IPS-18a (cell line): ENCODE measurements at regions not wholly inside any gene's neighbourhood (a gene's known extent, or its start where the extent isn't known, plus 50 kb on each side); places are given as distances from the start of the nearest gene placed in this dataset.
"Not testable (repeated sequence)": the region's sequence is repeated elsewhere in the genome, so short reads cannot be mapped to it uniquely, and the experiment has no call there.

Experiments used
- H3K27ac ChIP-seq: one replicate; pipeline ENCODE4 v1.5.1; 2013; ENCODE audit warnings: low read length
- H3K27me3 ChIP-seq: one replicate; pipeline ENCODE4 v1.6.1; 2013; ENCODE audit warnings: mild to moderate bottlenecking, low read length; ENCODE audit not compliant: control insufficient read depth, insufficient read depth
- H3K36me3 ChIP-seq: one replicate; pipeline ENCODE4 v1.6.1; 2013; ENCODE audit warnings: low read depth, low read length; ENCODE audit not compliant: control insufficient read depth
- H3K4me1 ChIP-seq: one replicate; pipeline ENCODE4 v1.6.1; 2013; ENCODE audit warnings: low read depth, low read length; ENCODE audit not compliant: control insufficient read depth
- H3K4me3 ChIP-seq: one replicate; pipeline ENCODE4 v1.5.1; 2013; ENCODE audit warnings: low read length
- H3K9ac ChIP-seq: one replicate; pipeline ENCODE4 v1.6.1; 2013; ENCODE audit warnings: mild to moderate bottlenecking, low read length, moderate library complexity
- H3K9me3 ChIP-seq: one replicate; pipeline ENCODE4 v1.6.1; 2013; ENCODE audit warnings: low read depth, low read length; ENCODE audit not compliant: control insufficient read depth

DNA sequence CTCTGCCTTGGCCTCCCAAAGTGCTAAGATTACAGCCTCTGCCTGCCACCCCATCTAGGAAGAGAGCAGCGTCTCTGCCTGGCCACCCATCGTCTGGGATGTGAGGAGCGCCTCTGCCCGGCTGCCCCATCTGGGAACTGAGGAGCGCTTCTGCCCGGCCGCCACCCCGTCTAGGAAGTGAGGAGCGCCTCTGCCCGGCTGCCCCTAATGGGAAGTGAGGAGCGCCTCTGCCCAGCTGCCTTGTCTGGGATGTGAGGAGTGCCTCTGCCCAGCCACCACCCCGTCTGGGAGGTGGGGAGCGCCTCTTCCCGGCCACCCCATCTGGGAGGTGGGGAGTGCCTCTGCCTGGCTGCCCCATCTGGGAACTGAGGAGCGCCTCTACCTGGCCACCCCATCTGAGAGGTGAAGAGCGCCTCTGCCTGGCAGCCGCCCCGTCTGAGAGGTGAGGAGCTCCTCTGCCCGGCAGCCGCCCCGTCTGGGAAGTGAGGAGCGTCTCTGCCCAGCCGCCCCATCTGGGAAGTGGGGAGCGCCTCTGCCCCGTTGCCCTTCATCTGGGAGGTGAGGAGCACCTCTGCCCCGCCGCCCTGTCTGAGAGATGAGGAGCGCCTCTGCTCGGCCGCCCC lies 481.0 kb upstream of the GNPDA2 start:
- H3K36me3 ChIP-seq, H3K9ac ChIP-seq, H3K4me3 ChIP-seq, H3K27ac ChIP-seq, H3K4me1 ChIP-seq, H3K27me3 ChIP-seq, H3K9me3 ChIP-seq: not testable (repeated sequence)

DNA sequence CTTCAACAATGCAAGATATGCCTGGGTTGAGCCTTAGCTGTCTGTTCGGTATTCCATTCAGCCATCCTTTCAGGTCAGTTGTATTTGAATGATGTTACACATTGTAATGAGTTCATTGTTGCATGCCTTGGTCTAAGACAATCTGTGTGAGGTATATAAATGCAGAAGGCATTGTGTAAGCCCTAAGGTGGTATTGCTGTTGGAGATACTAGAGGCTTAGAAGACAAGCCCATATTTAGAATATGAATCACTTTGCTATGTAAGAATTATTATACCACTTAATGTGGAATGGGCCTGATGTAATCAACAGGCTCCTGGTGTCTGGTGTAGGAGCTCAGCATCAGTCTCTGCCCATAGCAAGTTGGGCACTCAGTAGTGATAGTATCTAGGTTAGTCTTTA lies 473.4 kb upstream of the GNPDA2 start:
- H3K27me3 ChIP-seq, result no peaks in the 10 kb centered on the region
- no peak overlapping the region for H3K27ac ChIP-seq
- no peaks in the 10 kb centered on the region for H3K36me3 ChIP-seq
- no peaks in the 10 kb centered on the region for H3K4me1 ChIP-seq
- no peaks in the 10 kb centered on the region for H3K9me3 ChIP-seq
- H3K4me3 ChIP-seq, result no peak overlapping the region
- no peak overlapping the region for H3K9ac ChIP-seq

DNA sequence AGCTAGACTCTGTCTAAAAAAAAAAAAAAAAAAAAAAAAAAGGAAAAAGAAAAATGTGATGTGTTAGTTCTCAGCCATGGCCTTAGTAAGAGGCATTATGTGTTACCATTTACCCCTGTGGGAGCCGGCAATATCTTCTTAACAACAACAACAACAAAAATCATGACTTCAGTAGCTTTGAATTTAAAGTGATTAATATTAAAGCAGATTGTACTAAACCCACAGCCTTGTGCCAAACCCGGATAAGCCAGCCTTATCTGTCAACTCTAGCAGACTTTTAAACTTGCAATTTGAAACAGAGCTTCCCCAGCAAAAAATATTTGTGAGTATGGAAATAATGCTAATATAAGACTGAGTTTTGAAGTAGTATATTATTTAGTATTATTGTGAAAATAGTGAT lies 462.1 kb upstream of the GNPDA2 start:
- Histone ChIP-seq H3K9ac (no peak overlapping the region), H3K4me3 (no peak overlapping the region)

DNA sequence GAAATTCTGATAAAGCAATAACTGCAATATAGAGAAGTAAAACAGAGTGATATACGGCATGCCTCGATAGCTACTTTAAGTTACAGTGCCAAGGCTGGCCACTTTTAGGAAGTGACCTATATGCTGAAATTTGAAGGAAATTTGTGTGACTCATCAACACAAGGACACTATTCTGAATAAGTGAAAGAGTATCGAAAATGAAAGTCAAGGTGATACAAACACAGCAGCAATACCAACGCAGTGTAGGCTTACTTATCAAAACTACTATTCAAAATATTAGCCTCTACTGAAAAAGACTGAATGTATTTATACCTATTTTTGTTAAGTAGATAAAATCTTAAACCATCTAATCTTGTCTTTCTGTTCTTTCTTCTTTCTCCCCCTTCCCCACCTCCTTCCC lies 459.9 kb upstream of the GNPDA2 start:
- Histone ChIP-seq H3K9me3 (no peaks in the 10 kb centered on the region), H3K4me1 (no peaks in the 10 kb centered on the region), H3K9ac (no peak overlapping the region), H3K36me3 (no peaks in the 10 kb centered on the region), H3K27ac (no peak overlapping the region), H3K4me3 (no peak overlapping the region), H3K27me3 (no peaks in the 10 kb centered on the region)

More for the DNA sequence above, 462.1 kb upstream of the GNPDA2 start:
- Histone ChIP-seq H3K36me3 (no peaks in the 10 kb centered on the region), H3K27me3 (no peaks in the 10 kb centered on the region), H3K4me1 (no peaks in the 10 kb centered on the region), H3K9me3 (no peaks in the 10 kb centered on the region), H3K27ac (no peak overlapping the region)

DNA sequence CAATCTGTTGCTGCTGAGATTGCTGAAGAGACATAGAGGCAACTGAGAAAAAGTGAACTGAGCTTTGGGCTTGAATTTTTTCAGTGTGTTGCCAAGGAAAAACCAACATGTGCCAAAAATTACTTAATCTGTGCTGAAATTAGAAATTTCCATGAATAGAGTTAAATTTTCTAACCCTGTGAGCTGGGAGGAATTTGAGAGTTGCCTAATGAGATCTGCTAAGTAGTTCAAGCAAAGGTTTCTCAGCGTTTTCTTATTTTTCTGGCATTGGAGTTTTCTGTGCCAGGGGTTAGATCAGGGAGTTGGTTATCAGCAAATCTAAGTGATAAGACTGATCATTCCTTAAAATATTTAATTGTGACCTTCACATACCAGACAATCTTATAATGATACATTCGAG lies 457.5 kb upstream of the GNPDA2 start:
- Histone ChIP-seq H3K4me1 (no peaks in the 10 kb centered on the region), H3K36me3 (no peaks in the 10 kb centered on the region), H3K9me3 (no peaks in the 10 kb centered on the region), H3K4me3 (no peak overlapping the region), H3K9ac (no peak overlapping the region), H3K27ac (no peak overlapping the region), H3K27me3 (no peaks in the 10 kb centered on the region)

- no peaks in the 10 kb centered on the region for H3K36me3 ChIP-seq
- H3K4me1 ChIP-seq, result no peaks in the 10 kb centered on the region
- H3K27me3 ChIP-seq, result no peaks in the 10 kb centered on the region
- H3K9ac ChIP-seq, result no peak overlapping the region
- H3K9me3 ChIP-seq, result no peaks in the 10 kb centered on the region
- no peak overlapping the region for H3K27ac ChIP-seq
- H3K4me3 ChIP-seq, result no peak overlapping the region
Observed at GRCh38 chr4:45172636-45173035, 446.3 kb upstream of the GNPDA2 start.

DNA sequence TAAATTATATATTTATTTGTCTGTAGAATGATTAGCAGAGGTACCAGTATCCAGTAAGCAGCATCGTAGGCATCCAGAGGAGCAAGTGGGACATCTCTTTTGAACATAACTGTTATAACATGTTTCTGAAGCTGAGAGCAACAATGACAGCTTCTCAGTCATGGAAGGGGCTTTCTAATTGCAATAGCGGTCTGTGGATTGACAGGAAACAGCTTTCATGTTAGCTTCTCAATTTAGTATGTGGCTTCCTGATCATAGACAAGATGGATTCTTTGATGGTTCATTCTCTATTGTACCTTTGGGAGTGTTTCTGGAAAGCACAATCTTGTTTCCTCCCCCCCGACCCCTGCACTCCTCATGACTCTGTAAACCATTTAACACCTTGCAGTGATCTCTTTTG lies 434.6 kb upstream of the GNPDA2 start:
- Histone ChIP-seq H3K4me1 (no peaks in the 10 kb centered on the region), H3K36me3 (no peaks in the 10 kb centered on the region), H3K9ac (no peak overlapping the region), H3K9me3 (no peaks in the 10 kb centered on the region), H3K27ac (no peak overlapping the region), H3K4me3 (no peak overlapping the region), H3K27me3 (no peaks in the 10 kb centered on the region)

DNA sequence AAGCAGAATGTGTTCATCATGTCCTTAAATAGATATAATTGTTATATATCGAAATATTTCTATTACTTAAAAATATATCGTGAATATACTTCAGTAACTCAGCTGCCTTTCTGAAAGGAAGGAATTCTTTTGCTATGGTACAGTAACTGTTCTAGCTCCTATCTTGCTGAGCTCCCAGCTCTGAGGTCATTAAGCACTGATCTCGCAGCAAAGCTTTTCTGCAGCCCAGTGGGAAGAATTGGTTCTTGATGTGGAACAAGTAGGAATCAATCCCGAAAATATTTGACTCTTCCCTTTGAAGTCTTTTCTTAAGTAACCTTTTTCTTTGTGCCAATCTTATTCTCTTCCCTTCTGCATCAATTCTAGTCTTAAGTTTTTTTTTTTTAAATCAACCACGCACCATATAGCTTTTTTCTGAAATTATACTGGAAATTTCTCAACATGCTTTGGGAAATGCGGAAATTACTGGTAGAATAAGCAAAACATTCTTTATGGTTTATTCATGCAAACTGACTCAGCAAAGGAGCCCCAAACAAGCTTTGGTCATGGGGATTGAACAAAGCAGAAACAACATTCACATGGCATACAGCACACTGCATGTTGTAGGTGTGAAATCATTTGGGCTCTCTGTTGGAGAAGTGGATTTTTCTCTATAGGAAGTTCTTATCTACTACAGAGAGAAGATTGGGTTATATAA lies 428.9 kb upstream of the GNPDA2 start:
- no peaks in the 10 kb centered on the region for H3K27me3 ChIP-seq
- no peak overlapping the region for H3K4me3 ChIP-seq
- H3K9ac ChIP-seq, result no peak overlapping the region
- H3K4me1 ChIP-seq, result no peaks in the 10 kb centered on the region
- H3K9me3 ChIP-seq, result no peaks in the 10 kb centered on the region
- H3K27ac ChIP-seq, result no peak overlapping the region
- no peaks in the 10 kb centered on the region for H3K36me3 ChIP-seq

GRCh38 chr4:45147866-45148265 lies 421.5 kb upstream of the GNPDA2 start:
- H3K4me3 ChIP-seq, result no peak overlapping the region
- H3K27me3 ChIP-seq, result no peaks in the 10 kb centered on the region
- H3K36me3 ChIP-seq, result no peaks in the 10 kb centered on the region
- no peaks in the 10 kb centered on the region for H3K4me1 ChIP-seq
- no peaks in the 10 kb centered on the region for H3K9me3 ChIP-seq
- H3K27ac ChIP-seq, result no peak overlapping the region
- H3K9ac ChIP-seq, result no peak overlapping the region

GRCh38 chr4:45131020-45131419 lies 404.7 kb upstream of the GNPDA2 start:
- no peaks in the 10 kb centered on the region for H3K9me3 ChIP-seq
- no peaks in the 10 kb centered on the region for H3K27me3 ChIP-seq
- no peak overlapping the region for H3K27ac ChIP-seq
- no peaks in the 10 kb centered on the region for H3K4me1 ChIP-seq
- H3K9ac ChIP-seq, result no peak overlapping the region
- no peaks in the 10 kb centered on the region for H3K36me3 ChIP-seq
- no peak overlapping the region for H3K4me3 ChIP-seq

DNA sequence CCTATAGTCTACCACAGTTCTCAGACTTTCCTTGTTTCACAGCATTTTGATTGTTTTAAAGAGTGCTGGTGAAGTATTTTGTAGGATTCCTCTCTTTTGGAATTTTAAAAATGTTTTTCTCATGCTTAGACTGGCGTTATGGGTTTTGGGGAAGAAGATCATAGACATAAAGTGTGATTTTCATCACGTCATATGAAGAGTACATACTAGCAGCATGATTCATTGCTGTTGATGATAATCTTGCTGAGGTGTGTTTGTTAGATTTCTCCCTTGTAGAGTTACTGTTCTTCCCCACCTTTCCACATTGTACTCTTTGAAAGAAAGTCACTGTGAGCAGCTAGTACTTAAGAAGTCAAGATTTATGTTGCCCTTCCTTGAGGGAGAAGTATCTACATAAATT lies 396.1 kb upstream of the GNPDA2 start:
- H3K27ac ChIP-seq, result no peak overlapping the region
- H3K36me3 ChIP-seq, result no peaks in the 10 kb centered on the region
- no peak overlapping the region for H3K4me3 ChIP-seq
- H3K9ac ChIP-seq, result no peak overlapping the region
- no peaks in the 10 kb centered on the region for H3K4me1 ChIP-seq
- no peaks in the 10 kb centered on the region for H3K9me3 ChIP-seq
- H3K27me3 ChIP-seq, result no peaks in the 10 kb centered on the region

- Histone ChIP-seq H3K9ac (no peak overlapping the region), H3K27me3 (no peaks in the 10 kb centered on the region), H3K9me3 (no peaks in the 10 kb centered on the region), H3K36me3 (no peaks in the 10 kb centered on the region), H3K27ac (no peak overlapping the region), H3K4me3 (no peak overlapping the region), H3K4me1 (no peaks in the 10 kb centered on the region)
Observed at GRCh38 chr4:45121426-45121975, 395.1 kb upstream of the GNPDA2 start.
